ENCODE measurements at regions not wholly inside any gene's neighbourhood (a gene's known extent, or its start where the extent isn't known, plus 50 kb on each side); places are given as distances from the start of the nearest gene placed in this dataset.

DNA sequence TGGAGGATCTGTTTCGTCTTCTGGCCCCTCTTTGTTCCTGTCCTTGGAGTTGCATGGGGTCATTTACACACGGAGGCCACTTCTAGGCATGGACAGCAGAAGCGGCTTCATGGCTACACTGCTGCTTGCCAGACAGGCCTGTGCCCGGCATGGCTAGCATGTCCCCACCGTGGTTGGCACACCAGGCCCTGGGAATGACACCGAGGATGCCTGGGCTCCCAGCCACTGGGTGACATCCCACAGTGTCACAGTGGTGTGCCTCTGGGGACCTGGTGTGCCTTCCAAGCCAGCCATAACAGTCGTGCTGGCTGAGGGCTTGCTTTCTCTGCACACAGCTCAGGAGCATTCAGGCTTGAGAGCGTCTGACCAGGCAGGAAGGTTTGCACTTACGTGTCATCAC, 910.1 kb downstream of the TBC1D22A start:
- no peak overlapping the region for H3K27ac ChIP-seq (ENCODE audit: low read depth, low read length)

DNA sequence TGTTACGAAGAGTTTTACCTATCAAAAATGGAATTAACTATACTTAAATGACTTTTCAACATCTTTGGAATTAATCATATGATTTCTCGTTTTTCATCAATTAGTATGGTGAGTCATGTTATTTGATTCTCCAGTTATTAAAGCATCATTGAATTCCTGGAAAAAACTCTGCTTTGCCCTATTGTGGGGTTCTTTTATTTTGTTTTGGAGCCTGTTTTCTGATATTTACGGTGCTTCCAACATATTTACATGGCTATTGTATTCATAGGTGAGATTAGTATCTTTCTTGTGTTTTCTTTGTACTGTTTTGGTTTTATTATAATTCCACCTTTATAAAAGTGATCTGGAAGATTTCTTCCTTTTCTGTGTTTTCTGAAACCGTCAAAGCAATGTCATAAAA, 902.7 kb downstream of the TBC1D22A start:
- Histone ChIP-seq H3K36me3 (ENCODE audit: control insufficient read depth, low read length) (no peaks in the 10 kb centered on the region), H3K4me3 (ENCODE audit: low read length) (no peak overlapping the region), H3F3A (ENCODE audit: control insufficient read depth, insufficient read depth) (no peaks in the 10 kb centered on the region), H3K4me2 (ENCODE audit: low read length) (no peak overlapping the region), H3K9me2 (replicated peaks; ENCODE audit: control insufficient read depth, low read length) (no peaks in the 10 kb centered on the region), H3K4me1 (ENCODE audit: control insufficient read depth, low read length) (no peaks in the 10 kb centered on the region), H3K9me3 (ENCODE audit: control insufficient read depth, insufficient read depth, low read length) (peaks cover 3% of the 10 kb centered on the region; the same call in 1 of the 2 replicates), H3K27me3 (ENCODE audit: control insufficient read depth, low read length) (no peaks in the 10 kb centered on the region), H3K27ac (ENCODE audit: low read depth, low read length) (no peak overlapping the region), H3K79me2 (ENCODE audit: control insufficient read depth, low read length) (no peaks in the 10 kb centered on the region), H4K20me1 (ENCODE audit: control insufficient read depth, insufficient read depth, low read depth, low read length) (no peaks in the 10 kb centered on the region)
- TF ChIP-seq, protein P1, sequence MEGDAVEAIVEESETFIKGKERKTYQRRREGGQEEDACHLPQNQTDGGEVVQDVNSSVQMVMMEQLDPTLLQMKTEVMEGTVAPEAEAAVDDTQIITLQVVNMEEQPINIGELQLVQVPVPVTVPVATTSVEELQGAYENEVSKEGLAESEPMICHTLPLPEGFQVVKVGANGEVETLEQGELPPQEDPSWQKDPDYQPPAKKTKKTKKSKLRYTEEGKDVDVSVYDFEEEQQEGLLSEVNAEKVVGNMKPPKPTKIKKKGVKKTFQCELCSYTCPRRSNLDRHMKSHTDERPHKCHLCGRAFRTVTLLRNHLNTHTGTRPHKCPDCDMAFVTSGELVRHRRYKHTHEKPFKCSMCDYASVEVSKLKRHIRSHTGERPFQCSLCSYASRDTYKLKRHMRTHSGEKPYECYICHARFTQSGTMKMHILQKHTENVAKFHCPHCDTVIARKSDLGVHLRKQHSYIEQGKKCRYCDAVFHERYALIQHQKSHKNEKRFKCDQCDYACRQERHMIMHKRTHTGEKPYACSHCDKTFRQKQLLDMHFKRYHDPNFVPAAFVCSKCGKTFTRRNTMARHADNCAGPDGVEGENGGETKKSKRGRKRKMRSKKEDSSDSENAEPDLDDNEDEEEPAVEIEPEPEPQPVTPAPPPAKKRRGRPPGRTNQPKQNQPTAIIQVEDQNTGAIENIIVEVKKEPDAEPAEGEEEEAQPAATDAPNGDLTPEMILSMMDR (IDR thresholded peaks at IDR 0.05; ENCODE audit: low read depth, low read length, poor library complexity, severe bottlenecking) = no peak
- TF ChIP-seq EZH2phosphoT487 (IDR thresholded peaks at IDR 0.05; ENCODE audit: borderline replicate concordance, low read length) = no peak

More for the DNA sequence above, 910.1 kb downstream of the TBC1D22A start:
- TF ChIP-seq EZH2phosphoT487 (IDR thresholded peaks at IDR 0.05; ENCODE audit: borderline replicate concordance, low read length) = no peak
- TF ChIP-seq, protein P1 (IDR thresholded peaks at IDR 0.05; ENCODE audit: low read depth, low read length, poor library complexity, severe bottlenecking) = no peak
- Histone ChIP-seq H3K4me3 (ENCODE audit: low read length) (no peak overlapping the region), H3K79me2 (ENCODE audit: control insufficient read depth, low read length) (no peaks in the 10 kb centered on the region), H3K9me2 (replicated peaks; ENCODE audit: control insufficient read depth, low read length) (no peaks in the 10 kb centered on the region), H3K36me3 (ENCODE audit: control insufficient read depth, low read length) (no peaks in the 10 kb centered on the region), H3K4me1 (ENCODE audit: control insufficient read depth, low read length) (no peaks in the 10 kb centered on the region), H3K4me2 (ENCODE audit: low read length) (no peak overlapping the region), H3K9me3 (ENCODE audit: control insufficient read depth, insufficient read depth, low read length) (peaks cover 3% of the 10 kb centered on the region; the same call in 1 of the 2 replicates), H3F3A (ENCODE audit: control insufficient read depth, insufficient read depth) (no peaks in the 10 kb centered on the region), H4K20me1 (ENCODE audit: control insufficient read depth, insufficient read depth, low read depth, low read length) (no peaks in the 10 kb centered on the region), H3K27me3 (ENCODE audit: control insufficient read depth, low read length) (no peaks in the 10 kb centered on the region)

GRCh38 chr22:47663615-47664605, 901.5 kb downstream of the TBC1D22A start:
- Histone ChIP-seq H4K20me1 (ENCODE audit: control insufficient read depth, insufficient read depth, low read depth, low read length) (no peaks in the 10 kb centered on the region), H3K4me3 (ENCODE audit: low read length) (no peak overlapping the region), H3K27ac (ENCODE audit: low read depth, low read length) (no peak overlapping the region), H3K36me3 (ENCODE audit: control insufficient read depth, low read length) (no peaks in the 10 kb centered on the region), H3K4me1 (ENCODE audit: control insufficient read depth, low read length) (no peaks in the 10 kb centered on the region), H3F3A (ENCODE audit: control insufficient read depth, insufficient read depth) (no peaks in the 10 kb centered on the region), H3K4me2 (ENCODE audit: low read length) (no peak overlapping the region), H3K9me3 (ENCODE audit: control insufficient read depth, insufficient read depth, low read length) (peaks cover 3% of the 10 kb centered on the region; the same call in 1 of the 2 replicates), H3K27me3 (ENCODE audit: control insufficient read depth, low read length) (no peaks in the 10 kb centered on the region), H3K9me2 (replicated peaks; ENCODE audit: control insufficient read depth, low read length) (no peaks in the 10 kb centered on the region), H3K79me2 (ENCODE audit: control insufficient read depth, low read length) (no peaks in the 10 kb centered on the region)
- no peak for TF ChIP-seq EZH2phosphoT487 (IDR thresholded peaks at IDR 0.05; ENCODE audit: borderline replicate concordance, low read length)
- TF ChIP-seq, protein P1 (IDR thresholded peaks at IDR 0.05; ENCODE audit: low read depth, low read length, poor library complexity, severe bottlenecking) = no peak
